GM20000 (cell line): ENCODE measurements at regions not wholly inside any gene's neighbourhood (a gene's known extent, or its start where the extent isn't known, plus 50 kb on each side); places are given as distances from the start of the nearest gene placed in this dataset.

Experiments
- DNase-seq: peaks from one replicate; pipeline ENCODE4 v3.0.0; 2012; ENCODE audit warnings: low spot score
- TF ChIP-seq, protein P1 (sequence below): IDR thresholded peaks from 2 replicates; pipeline ENCODE4 v1.5.1; 2012; ENCODE audit warnings: mild to moderate bottlenecking, control low read depth; ENCODE audit errors: extremely low read depth, missing control alignments

DNA sequence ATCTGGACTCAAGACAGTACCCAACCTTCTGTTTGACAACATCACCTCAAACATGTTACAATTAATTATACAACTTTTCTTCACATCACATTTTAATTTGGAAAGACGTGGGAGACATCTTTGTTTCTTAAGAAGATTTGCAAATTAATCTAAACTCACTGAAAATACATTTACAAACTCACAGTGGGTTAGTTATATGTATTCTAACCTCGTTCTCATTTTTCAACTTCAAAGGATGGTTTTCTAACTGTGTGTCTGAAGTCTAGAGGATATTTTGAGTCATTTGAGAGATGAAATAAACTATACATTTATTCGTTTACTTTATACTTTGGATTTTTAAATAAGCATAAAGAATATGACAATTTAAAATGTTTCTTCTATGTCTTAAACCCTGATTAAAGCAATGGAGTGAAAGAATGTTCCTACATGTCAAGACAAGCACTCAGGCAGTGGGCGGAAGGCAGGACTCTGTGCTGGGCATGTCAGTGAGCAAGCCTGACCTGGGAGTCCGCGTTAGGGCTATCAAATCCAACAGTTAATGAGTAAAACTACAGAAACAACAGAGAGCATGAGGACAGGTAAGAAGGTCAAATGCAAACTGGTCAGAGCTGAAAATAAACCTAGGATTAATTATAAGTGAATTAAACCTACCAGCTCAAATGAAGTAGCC, 76.5 kb upstream of the CTTNBP2NL start:
- TF ChIP-seq, protein P1, sequence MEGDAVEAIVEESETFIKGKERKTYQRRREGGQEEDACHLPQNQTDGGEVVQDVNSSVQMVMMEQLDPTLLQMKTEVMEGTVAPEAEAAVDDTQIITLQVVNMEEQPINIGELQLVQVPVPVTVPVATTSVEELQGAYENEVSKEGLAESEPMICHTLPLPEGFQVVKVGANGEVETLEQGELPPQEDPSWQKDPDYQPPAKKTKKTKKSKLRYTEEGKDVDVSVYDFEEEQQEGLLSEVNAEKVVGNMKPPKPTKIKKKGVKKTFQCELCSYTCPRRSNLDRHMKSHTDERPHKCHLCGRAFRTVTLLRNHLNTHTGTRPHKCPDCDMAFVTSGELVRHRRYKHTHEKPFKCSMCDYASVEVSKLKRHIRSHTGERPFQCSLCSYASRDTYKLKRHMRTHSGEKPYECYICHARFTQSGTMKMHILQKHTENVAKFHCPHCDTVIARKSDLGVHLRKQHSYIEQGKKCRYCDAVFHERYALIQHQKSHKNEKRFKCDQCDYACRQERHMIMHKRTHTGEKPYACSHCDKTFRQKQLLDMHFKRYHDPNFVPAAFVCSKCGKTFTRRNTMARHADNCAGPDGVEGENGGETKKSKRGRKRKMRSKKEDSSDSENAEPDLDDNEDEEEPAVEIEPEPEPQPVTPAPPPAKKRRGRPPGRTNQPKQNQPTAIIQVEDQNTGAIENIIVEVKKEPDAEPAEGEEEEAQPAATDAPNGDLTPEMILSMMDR, result no peak
- DNase-seq, result no peak

DNA sequence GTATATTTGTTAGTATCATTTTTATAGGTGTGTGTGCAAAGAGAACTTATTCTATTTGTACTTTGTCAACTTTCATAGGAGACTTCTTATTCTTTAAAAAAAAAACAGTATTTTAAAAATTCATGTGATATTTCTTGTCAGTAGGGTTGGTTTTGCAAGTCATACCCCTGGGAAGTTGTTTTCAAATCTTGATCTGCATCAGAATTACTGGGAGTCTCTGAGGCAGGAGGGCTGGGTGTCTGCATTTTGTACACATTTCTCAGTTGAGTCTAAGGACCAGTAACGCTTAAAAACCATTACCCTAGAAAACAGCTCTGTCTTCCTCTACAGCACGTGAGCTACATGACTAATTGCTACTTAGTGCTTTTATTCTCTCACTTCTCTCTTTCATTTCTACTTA, 76.0 kb upstream of the CTTNBP2NL start:
- TF ChIP-seq, protein P1, result no peak
- no peak for DNase-seq

DNA sequence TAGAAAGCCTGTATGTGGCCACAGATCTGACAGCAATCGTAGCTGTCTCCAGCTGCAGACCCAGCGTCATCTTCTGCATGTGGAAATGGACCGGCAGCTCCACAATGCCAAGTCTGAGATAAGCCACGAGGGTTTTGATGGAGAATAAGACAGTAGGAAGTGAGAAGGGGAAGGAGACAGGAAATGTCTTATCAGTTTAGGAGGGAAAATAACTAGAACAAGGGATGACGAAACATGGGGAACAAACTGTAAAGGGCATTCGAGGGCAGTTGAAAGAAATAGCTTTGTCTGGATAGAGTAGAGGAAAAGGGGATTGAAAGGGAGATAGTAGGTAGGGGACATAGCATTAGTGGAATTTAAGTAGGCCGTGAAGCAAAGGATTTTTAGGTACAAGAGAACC, 74.0 kb upstream of the CTTNBP2NL start:
- no peak for DNase-seq
- TF ChIP-seq, protein P1, result no peak

DNA sequence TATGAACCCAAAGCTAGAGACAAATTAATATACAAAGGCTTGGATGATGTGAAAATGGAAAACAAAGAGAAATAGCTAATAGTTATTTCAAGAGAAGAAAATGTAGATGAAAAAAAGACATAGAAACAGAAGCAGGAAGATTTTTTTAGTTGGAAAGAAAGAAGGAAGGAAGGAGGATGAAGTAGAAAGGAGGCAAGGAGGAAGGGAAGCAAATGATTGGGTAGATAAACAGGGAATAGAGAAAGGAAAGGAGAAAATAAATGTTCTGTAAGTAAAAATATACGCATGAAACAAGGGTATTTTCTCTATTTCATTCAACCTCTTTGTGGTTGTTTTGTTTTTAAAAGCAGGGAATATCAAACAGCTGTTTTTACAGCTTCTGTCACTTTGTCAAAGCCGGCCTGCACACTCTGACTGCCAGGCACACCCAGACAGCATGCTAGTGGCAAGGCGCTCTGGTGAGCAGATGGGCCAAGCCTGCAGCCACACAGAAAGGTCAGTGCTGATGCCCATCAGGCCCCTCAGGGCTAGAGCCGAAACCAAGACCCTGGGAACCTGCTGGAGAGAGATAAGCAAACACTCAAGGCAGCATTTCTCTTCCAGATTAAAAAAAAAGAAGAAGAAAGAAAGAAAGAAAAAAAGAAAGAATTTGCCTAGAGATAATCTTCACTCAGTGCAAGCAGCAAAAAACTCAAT, 72.9 kb upstream of the CTTNBP2NL start:
- TF ChIP-seq, protein P1, result no peak
- DNase-seq, result no peak

DNA sequence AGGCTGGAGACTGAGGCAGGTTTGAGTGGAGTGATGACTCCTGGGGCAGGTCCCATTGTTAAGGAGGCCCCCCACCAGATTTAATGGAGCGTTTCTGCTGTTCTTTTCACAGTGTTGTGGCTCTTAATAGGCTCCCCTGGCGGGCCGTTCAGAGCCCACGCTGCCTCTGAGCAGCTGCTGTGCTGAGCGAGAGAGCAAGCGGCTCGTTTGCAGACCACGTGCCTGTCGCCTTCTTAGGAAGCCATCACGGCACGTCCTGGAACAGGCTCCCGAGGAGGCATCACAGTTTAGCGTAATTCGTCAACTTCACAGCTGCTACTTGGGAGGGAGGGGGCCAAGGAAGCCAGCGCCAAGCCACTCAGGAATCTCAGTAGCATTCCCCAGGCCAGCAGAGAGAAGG, 70.5 kb upstream of the CTTNBP2NL start:
- no peak for DNase-seq
- TF ChIP-seq, protein P1, result no peak

DNA sequence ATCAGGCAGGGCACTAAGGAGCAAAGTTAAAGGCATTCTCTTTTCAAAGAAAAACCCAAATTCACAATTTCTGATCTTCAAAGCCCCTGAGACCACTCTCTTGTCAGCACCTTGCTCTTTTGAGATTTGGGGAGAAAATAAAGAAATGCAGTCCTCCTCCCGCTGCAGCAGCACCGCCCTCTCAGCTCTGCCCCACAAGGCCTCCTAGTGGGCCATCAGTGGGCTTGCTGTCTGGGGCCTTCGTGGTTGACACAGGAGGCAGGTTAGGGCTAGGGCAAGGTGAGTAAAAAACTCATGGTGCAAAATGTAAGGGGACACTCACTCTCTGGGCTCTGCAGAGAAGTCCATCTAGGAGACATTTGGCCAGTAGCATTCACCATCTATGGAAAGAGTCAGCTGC, 67.4 kb upstream of the CTTNBP2NL start:
- TF ChIP-seq, protein P1, result no peak
- DNase-seq, result no peak
